Type B pancreatic cell (in vitro differentiated cells): ENCODE measurements at regions not wholly inside any gene's neighbourhood (a gene's known extent, or its start where the extent isn't known, plus 50 kb on each side); places are given as distances from the start of the nearest gene placed in this dataset.
A peak's percentile ranks its signal among the peaks of the same experiment; 100 is the strongest.

Experiments
- DNase-seq: peaks from one replicate; pipeline ENCODE4 v3.0.0; 2021; ENCODE audit warnings: mixed read lengths; ENCODE audit not compliant: unreplicated experiment; ENCODE audit errors: extremely low spot score
- H3K27ac Mint-ChIP-seq: 2 replicates; pipeline ENCODE4 v1.8.0; 2021; ENCODE audit warnings: mild to moderate bottlenecking, mixed read lengths
- H3K27me3 Mint-ChIP-seq: 2 replicates; pipeline ENCODE4 v1.8.0; 2021; ENCODE audit warnings: mixed read lengths
- H3K36me3 Mint-ChIP-seq: 2 replicates; pipeline ENCODE4 v1.8.0; 2021; ENCODE audit warnings: mixed read lengths
- H3K4me1 Mint-ChIP-seq: one replicate; pipeline ENCODE4 v1.8.0; 2021; ENCODE audit warnings: mixed read lengths; ENCODE audit not compliant: unreplicated experiment
- H3K4me3 Mint-ChIP-seq: 2 replicates; pipeline ENCODE4 v1.8.0; 2021; ENCODE audit warnings: mild to moderate bottlenecking, mixed read lengths
- H3K9me3 Mint-ChIP-seq: 2 replicates; pipeline ENCODE4 v1.8.0; 2021; ENCODE audit warnings: mixed read lengths
- TF ChIP-seq, protein P1 (sequence below): fragments of 200-600 bp; sonication (generic); conservative IDR thresholded peaks from 2 replicates; pipeline ENCODE4 v1.5.0; 2021; ENCODE audit warnings: antibody characterized with exemption, mild to moderate bottlenecking

DNA sequence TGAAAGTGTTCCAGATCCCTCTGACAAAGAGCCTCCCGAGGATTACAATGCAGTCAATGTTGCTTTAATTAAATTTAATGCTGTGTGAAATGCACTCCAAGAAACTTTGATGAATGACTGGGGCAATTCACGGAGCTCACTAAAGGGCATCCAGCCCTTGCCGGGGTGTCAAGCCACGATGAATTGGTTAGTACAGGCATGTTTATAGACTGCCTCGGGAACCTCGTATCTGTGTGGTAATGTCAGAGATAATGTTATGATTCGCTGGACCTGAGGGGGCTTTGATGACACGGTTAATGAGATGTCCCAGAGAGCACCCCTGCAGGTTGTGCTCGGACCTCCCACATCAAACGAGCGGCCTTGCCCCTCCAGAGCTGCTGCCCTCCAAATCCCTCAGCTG, 428.8 kb downstream of the NKX6-1 start:
- Mint-ChIP-seq H3K4me1 (peaks cover 16% of the 10 kb centered on the region), H3K27me3 (peaks cover 17% of the 10 kb centered on the region), H3K4me3 (peak overlapping the region; percentile 42), H3K36me3 (no peaks in the 10 kb centered on the region), H3K27ac (no peak overlapping the region), H3K9me3 (peaks cover 4% of the 10 kb centered on the region)
- TF ChIP-seq, protein P1, sequence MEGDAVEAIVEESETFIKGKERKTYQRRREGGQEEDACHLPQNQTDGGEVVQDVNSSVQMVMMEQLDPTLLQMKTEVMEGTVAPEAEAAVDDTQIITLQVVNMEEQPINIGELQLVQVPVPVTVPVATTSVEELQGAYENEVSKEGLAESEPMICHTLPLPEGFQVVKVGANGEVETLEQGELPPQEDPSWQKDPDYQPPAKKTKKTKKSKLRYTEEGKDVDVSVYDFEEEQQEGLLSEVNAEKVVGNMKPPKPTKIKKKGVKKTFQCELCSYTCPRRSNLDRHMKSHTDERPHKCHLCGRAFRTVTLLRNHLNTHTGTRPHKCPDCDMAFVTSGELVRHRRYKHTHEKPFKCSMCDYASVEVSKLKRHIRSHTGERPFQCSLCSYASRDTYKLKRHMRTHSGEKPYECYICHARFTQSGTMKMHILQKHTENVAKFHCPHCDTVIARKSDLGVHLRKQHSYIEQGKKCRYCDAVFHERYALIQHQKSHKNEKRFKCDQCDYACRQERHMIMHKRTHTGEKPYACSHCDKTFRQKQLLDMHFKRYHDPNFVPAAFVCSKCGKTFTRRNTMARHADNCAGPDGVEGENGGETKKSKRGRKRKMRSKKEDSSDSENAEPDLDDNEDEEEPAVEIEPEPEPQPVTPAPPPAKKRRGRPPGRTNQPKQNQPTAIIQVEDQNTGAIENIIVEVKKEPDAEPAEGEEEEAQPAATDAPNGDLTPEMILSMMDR: peak; percentile 37
- no peak for DNase-seq

DNA sequence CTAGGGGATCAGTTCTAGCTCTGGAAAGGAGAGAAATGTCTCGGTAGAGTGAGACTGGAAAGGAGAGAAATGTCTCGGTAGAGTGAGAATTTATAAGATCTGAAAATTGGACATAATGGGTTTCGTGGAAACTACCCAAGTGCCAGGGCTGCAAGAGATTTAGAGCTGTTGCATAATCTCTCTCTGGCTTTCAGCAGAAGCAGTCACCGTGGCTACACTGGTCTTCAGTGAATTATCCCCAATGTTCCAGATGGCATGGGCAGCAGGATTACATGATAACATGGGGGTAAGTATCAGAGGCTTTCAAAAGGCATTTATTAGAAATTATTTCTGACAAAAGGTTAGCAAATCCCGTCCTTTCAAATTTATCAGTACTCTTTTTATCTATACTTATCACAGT, 435.5 kb downstream of the NKX6-1 start:
- Mint-ChIP-seq H3K27ac (no peak overlapping the region), H3K27me3 (peaks cover 8% of the 10 kb centered on the region), H3K4me1 (peaks cover 7% of the 10 kb centered on the region), H3K36me3 (no peaks in the 10 kb centered on the region), H3K9me3 (peaks cover 4% of the 10 kb centered on the region), H3K4me3 (no peak overlapping the region)
- DNase-seq: no peak
- TF ChIP-seq, protein P1: no peak

DNA sequence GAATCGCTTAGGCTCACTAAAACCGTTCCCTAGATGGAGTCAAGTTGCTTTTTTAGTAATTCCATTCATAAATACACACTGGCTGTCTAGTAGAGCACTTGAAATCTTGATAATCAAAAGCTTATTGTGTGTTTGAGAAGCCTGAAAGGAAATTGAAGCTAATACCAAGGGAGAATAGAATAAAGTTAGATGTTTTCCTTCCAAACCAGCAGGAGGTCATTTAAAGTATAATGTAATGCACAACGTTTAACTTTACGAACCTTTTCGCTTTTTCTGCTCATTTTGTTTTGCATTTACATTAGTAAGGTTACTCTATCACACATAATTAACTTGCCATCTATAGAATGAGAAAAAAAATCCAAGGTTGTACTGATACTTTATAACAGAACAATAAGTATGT, 440.9 kb downstream of the NKX6-1 start:
- Mint-ChIP-seq H3K4me1 (peaks cover 16% of the 10 kb centered on the region), H3K27ac (no peak overlapping the region), H3K36me3 (no peaks in the 10 kb centered on the region), H3K27me3 (no peaks in the 10 kb centered on the region), H3K9me3 (no peaks in the 10 kb centered on the region), H3K4me3 (no peak overlapping the region)
- TF ChIP-seq, protein P1: no peak
- DNase-seq: no peak

DNA sequence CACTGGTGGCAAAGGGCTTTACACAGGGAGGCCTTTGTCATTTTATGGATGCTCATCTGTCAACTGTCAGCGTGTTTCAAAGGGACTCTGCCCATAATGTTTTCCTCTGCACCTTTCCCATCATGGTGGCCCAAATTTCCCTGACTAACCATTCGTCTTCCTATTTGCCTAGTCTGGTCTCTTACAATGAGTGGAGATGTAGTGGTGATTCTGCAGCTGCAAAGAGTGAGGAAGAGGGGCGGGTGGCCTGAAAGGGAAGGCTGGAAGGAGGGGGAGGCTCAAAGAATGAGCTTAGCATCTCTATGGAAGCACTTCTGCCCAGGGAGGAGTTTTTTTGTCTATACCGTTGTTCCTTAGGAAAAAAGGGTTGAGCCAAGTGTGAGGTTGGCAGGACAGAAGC, 447.5 kb downstream of the NKX6-1 start:
- H3K4me3 Mint-ChIP-seq: no peak overlapping the region
- no peaks in the 10 kb centered on the region for H3K9me3 Mint-ChIP-seq
- H3K4me1 Mint-ChIP-seq: peaks cover 17% of the 10 kb centered on the region
- TF ChIP-seq, protein P1: no peak
- no peaks in the 10 kb centered on the region for H3K36me3 Mint-ChIP-seq
- H3K27me3 Mint-ChIP-seq: no peaks in the 10 kb centered on the region
- no peak for DNase-seq
- H3K27ac Mint-ChIP-seq: no peak overlapping the region

DNA sequence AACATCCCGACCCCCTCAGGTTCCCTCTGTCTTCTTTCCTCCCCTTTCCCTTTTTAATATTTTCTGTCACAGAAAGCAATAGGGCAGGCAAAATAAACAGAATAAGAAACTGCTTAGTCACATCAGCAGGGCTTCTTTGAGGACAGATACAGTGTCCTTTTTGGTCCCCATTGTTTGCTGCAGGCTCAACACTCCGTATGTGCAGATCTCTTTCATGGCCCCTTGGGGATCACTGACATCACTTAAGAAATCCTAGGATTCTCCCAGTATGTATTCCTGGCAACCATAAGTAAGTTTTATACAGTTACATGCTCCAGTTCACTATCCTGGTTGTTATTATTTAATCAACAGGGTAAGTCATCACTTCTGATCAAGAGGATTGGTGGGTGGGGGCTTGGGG, 448.0 kb downstream of the NKX6-1 start:
- no peak for DNase-seq
- Mint-ChIP-seq H3K4me3 (no peak overlapping the region), H3K36me3 (no peaks in the 10 kb centered on the region), H3K27ac (no peak overlapping the region), H3K4me1 (peaks cover 17% of the 10 kb centered on the region), H3K9me3 (no peaks in the 10 kb centered on the region), H3K27me3 (no peaks in the 10 kb centered on the region)
- TF ChIP-seq, protein P1: no peak

DNA sequence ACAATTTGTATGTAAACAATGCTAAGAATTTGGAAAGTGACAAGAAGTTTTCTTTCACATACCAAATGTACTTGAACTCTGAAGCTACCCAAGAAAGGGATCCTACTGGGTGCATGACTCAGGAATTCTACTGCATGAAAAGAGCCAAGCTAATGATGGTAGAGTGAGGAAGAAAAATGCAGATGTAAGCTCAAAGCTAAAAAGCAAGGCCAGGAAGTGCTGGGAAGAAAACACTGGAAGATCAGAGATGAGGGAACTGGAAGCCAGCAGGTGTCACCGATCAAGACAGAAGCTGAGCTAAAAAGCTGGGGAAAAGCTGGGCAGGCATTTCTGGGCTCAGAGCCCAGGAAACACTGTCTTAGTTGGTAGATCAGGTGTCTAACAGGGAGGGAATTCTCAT, 449.1 kb downstream of the NKX6-1 start:
- no peak for DNase-seq
- TF ChIP-seq, protein P1: no peak

More for the DNA sequence above, 449.1 kb downstream of the NKX6-1 start:
- H3K27me3 Mint-ChIP-seq: no peaks in the 10 kb centered on the region
- peaks cover 17% of the 10 kb centered on the region for H3K4me1 Mint-ChIP-seq
- H3K9me3 Mint-ChIP-seq: no peaks in the 10 kb centered on the region
- no peak overlapping the region for H3K4me3 Mint-ChIP-seq
- H3K27ac Mint-ChIP-seq: no peak overlapping the region
- H3K36me3 Mint-ChIP-seq: no peaks in the 10 kb centered on the region
